A549 (cell line): ENCODE measurements at regions not wholly inside any gene's neighbourhood (a gene's known extent, or its start where the extent isn't known, plus 50 kb on each side); places are given as distances from the start of the nearest gene placed in this dataset.

Experiments
- CBX8 ChIP-seq: fragments of 200-600 bp; sonication (generic); IDR thresholded peaks from 2 replicates; pipeline ENCODE4 v1.6.1; 2016
- CEBPB ChIP-seq, 2 experiments: fragments of >200 bp in 1 of 2; sonication (Bioruptor Twin) in 1 of 2; formaldehyde crosslinking in 1 of 2; IDR thresholded peaks; 2 replicates each; pipeline ENCODE4 v1.6.1; 2012 to 2016
- CTCF ChIP-seq: fragments of >200 bp; sonication (Bioruptor Twin); formaldehyde crosslinking; IDR thresholded peaks from 3 replicates; pipeline ENCODE4 v1.5.1; 2016
- EP300 ChIP-seq, 2 experiments: fragments of >200 bp; sonication (Bioruptor Twin); formaldehyde crosslinking; IDR thresholded peaks; 2 replicates in 1 of 2; 3 replicates in 1 of 2; pipeline ENCODE4 v1.6.1; 2016 to 2017
- ESRRA ChIP-seq: fragments of 150-350 bp; IDR thresholded peaks from 2 replicates; pipeline ENCODE4 v1.6.1; 2014; ENCODE audit warnings: mild to moderate bottlenecking, low read length, borderline replicate concordance
- FOXS1 ChIP-seq: fragments of 250-450 bp; sonication (Bioruptor Pico); IDR thresholded peaks from 2 replicates; pipeline ENCODE4 v1.5.0; 2020; ENCODE audit warnings: mild to moderate bottlenecking, moderate library complexity
- JUN ChIP-seq, 2 experiments: fragments of >200 bp; sonication (Bioruptor Twin); formaldehyde crosslinking; IDR thresholded peaks; 2 replicates in 1 of 2; 3 replicates in 1 of 2; pipeline ENCODE4 v1.6.1; 2016 to 2017
- MAFK ChIP-seq: fragments of 450-650 bp; IDR thresholded peaks from 2 replicates; pipeline ENCODE4 v1.6.1; 2014; ENCODE audit not compliant: partially characterized antibody
- MAX ChIP-seq: IDR thresholded peaks from 2 replicates; pipeline ENCODE4 v1.6.1; 2012
- POLR2A ChIP-seq: IDR thresholded peaks from 2 replicates; pipeline ENCODE4 v1.6.1; 2012; ENCODE audit warnings: mild to moderate bottlenecking, low read length
- RFX5 ChIP-seq: fragments of 450-650 bp; IDR thresholded peaks from 2 replicates; pipeline ENCODE4 v1.7.1; 2014; ENCODE audit warnings: antibody characterized with exemption, mild to moderate bottlenecking, moderate library complexity
- SMC3 ChIP-seq: fragments of >200 bp; sonication (Bioruptor Twin); formaldehyde crosslinking; IDR thresholded peaks from 3 replicates; pipeline ENCODE4 v1.6.1; 2018; ENCODE audit warnings: inconsistent platforms
- ZFP36 ChIP-seq: fragments of 450-650 bp; IDR thresholded peaks from 2 replicates; pipeline ENCODE4 v1.6.1; 2014; ENCODE audit warnings: borderline replicate concordance; ENCODE audit not compliant: partially characterized antibody
- TF ChIP-seq, protein P1 (sequence below): fragments of 200-600 bp; sonication (generic); IDR thresholded peaks from 2 replicates; pipeline ENCODE4 v1.6.1; 2016; ENCODE audit warnings: antibody characterized with exemption, mild to moderate bottlenecking, moderate library complexity

DNA sequence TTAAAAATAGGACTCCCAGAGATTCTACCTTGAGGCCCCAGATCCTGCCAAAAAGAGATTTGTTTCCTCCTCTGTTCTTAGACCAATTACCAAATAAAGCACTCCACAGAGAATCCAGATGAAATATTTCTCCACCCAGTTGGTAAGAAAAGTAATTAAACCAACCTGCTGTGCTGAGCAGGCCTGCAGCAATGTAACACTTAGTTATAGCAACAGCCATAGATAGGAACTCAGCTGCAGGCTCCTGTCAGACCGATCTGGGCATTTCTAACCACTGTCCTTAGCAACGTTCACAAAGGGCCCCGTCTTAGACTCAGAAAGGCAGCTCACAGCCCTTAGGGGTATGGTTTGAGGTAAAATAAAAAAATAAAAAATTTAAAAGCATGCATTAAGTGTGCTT is 271.1 kb downstream of the KCNRG start:
- TF ChIP-seq EP300 (IDR thresholded peaks at IDR 0.05) (no peak), CTCF (no peak), CEBPB (IDR thresholded peaks at IDR 0.05) (no peak), POLR2A (no peak), ZFP36 (no peak), FOXS1 (CRISPR knock-in tag) (no peak), JUN (IDR thresholded peaks at IDR 0.05) (no peak), CBX8 (no peak), RFX5 (no peak), MAX (no peak), SMC3 (no peak), MAFK (no peak), ESRRA (no peak)
- TF ChIP-seq, protein P1, sequence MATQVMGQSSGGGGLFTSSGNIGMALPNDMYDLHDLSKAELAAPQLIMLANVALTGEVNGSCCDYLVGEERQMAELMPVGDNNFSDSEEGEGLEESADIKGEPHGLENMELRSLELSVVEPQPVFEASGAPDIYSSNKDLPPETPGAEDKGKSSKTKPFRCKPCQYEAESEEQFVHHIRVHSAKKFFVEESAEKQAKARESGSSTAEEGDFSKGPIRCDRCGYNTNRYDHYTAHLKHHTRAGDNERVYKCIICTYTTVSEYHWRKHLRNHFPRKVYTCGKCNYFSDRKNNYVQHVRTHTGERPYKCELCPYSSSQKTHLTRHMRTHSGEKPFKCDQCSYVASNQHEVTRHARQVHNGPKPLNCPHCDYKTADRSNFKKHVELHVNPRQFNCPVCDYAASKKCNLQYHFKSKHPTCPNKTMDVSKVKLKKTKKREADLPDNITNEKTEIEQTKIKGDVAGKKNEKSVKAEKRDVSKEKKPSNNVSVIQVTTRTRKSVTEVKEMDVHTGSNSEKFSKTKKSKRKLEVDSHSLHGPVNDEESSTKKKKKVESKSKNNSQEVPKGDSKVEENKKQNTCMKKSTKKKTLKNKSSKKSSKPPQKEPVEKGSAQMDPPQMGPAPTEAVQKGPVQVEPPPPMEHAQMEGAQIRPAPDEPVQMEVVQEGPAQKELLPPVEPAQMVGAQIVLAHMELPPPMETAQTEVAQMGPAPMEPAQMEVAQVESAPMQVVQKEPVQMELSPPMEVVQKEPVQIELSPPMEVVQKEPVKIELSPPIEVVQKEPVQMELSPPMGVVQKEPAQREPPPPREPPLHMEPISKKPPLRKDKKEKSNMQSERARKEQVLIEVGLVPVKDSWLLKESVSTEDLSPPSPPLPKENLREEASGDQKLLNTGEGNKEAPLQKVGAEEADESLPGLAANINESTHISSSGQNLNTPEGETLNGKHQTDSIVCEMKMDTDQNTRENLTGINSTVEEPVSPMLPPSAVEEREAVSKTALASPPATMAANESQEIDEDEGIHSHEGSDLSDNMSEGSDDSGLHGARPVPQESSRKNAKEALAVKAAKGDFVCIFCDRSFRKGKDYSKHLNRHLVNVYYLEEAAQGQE: no peak
